ENCODE measurements at regions not wholly inside any gene's neighbourhood (a gene's known extent, or its start where the extent isn't known, plus 50 kb on each side); places are given as distances from the start of the nearest gene placed in this dataset.

DNA sequence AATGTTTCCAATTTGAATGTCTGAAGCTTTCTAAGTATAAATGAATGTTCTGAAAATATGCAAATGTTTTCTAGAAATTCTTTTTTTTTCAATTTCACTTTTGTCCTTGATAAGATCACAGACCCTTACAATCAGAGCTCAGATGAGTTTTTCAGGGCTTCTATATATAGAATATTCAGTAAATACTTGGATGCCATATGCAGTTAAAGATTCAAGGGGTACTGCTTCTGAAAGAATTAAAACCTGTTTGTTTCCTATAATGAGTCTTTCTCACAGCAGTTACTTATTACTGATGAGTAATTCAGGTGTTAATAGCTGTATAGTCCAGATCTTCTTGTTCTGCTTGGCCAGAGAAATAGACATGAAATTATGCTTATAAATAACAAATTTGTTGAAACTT lies 812.6 kb downstream of the ZPLD1 start:
- TF ChIP-seq CTCF (IDR thresholded peaks at IDR 0.05) (no peak), POLR2A (IDR thresholded peaks at IDR 0.05) (no peak)
